Stimulated activated CD4-positive, alpha-beta T cell treated with anti-CD3 and anti-CD28 coated beads, TNF-alpha, amount 100 ng/mL, for 48 hours (primary cell): ENCODE measurements at regions not wholly inside any gene's neighbourhood (a gene's known extent, or its start where the extent isn't known, plus 50 kb on each side); places are given as distances from the start of the nearest gene placed in this dataset.

ENCODE experiments used
- DNase-seq, 3 donors: peaks; one replicate each; pipeline ENCODE4 v3.0.0-alpha.2; 2020; ENCODE audit warnings: low read depth in 3 of 3

DNA sequence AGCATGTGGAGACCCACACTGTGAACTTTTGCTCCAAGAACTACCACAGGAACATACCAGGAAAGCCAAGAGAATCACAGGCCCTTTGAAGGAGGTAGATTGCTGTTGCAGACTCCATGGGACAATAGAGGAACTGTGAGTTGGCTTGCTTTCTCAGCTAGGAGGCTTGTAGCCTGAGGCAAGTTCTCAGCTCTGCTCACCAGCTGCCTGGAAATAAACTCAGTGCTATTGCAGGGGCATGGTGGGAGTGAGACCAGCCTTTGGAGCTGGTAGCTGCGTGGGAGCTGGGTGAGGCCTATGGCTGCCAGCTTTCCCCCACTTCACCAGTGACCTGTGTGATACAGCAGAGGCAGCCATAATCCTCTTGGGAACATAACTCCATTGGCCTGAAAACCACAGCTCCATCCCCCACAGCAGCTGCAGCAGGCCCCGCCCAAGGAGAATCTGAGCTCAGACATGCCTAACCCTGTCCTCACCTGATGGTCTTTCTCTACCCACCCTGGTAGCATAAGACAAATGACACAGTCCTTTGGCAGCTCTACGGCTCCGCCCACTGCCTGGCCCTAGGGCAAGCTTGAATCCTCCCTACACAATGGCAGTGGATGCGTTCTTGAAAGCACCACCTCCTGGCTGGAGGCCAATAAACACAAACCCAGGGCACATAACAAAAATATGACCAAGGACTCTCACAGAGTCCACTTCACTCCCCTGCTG lies 389.5 kb downstream of the KIF4B start:
- DNase-seq, result no peak

DNA sequence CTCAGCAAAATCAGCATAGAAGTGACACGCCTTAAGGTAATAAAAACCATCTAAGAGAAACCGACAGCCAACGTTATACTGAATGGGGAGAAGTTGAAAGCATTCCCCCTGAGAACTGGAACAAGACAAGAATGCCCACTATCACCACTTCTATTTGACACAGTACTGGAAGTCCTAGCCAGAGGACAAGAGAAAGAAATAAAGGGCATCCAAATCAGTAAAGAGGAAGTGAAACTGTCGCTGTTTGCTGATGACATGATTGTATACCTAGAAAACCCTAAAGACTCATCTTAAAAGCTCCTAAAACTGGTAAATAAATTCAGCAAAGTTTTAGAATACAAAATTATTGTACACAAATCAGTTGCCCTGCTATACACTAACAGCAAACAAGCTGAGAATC lies 393.3 kb downstream of the KIF4B start:
- no peak for DNase-seq

DNA sequence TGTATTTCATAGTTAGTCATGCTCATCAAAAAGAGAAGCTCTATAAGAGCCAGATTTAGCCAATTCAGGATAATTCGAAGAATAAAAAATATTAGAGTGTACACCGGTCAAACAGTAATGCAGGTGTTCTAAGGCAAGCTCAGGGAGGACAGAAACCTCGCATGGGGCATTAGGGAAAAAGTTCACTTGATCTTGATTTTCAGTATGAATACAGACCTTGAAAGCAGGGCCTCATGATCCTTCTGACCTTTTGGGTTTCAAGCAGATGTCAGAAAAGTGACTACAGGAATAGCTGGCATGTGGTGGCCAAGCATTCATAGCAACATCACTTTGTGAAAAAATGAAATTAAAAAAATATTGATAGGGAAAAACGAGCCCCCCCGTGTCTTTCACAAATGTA lies 394.9 kb downstream of the KIF4B start:
- no peak for DNase-seq

DNA sequence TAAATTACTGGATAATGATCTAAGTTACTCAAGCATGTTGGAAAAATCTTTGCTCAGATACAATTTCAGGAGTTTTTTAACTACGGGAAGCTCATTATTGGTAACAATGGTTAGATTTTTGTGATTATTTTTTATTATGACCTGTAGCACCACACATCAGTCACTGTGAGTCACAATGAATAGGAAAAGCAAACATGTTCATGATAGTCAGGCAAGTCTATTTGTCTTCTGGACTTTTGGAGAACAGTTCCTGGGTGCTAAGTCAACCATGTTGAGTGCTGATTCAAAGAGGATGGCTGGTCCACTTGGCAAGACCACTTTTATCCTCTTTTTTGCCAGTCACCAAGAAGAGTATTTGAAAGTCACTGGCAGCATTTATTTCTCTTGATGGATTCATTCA lies 403.2 kb downstream of the KIF4B start:
- DNase-seq, result no peak

DNA sequence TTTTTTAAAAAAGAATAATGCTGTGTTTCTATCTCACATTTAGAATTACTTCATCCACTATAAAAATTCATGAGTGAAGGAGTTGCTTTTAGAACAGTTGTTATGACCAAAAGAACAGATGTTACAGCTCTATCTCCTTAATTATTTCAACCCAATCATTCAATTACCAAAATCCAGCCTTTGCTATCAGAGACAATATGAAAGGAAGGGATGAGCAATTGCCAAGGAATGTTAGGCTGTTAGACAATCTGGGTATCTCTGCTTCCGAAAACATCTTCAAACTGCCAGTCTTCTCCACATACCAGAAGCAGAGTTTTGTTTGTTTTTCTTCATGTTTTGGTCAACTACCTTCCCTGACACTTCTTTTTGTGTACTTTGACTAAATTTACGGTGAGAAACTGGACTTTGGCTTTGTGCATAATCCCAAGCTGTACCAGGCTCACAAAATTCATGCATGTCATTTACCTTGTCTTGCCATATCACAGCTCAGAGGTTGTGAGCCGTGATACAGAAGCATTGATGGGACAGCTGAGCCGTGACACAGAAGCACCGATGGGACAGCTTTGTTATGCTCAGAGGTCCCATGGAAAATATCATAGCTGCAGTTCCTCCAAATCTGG lies 405.5 kb downstream of the KIF4B start:
- no peak for DNase-seq

DNA sequence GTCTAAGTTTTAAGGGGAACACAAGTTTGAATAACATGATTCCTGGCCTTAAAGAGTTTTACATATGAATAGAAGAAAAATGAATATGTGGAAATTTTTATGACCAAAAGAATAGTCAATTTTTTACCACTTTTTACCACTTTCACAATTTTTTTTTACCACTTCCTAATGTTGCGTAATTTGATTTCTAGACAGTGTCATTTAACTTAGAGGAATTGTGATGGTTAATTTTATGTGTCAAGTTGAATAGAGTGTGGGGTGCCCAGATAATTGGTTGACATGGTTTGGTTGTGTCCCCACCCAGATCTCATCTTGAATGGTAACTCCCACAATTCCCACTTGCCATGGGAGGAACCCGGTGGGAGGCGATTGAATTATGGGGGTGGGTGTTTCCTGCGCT lies 416.6 kb downstream of the KIF4B start:
- DNase-seq, result no peak

DNA sequence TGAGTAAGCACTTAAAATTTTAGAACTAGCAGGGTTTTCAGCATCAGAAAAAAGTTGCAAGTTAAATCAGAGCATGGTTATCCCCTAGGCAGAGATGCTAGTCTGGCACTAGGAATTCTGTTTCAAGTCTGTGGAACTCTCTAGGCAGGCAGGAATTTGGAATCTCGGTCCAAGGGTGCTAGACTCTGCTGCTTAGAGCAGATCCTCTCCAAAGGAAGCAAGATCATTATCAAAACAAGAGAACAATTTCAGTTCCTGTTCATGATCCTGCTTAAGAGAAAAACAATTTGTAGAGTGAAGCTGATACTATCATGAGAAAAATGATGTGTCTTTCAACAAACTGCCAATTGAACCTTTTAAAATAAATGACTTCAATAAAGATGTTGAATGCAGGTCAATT lies 420.7 kb downstream of the KIF4B start:
- no peak for DNase-seq

DNA sequence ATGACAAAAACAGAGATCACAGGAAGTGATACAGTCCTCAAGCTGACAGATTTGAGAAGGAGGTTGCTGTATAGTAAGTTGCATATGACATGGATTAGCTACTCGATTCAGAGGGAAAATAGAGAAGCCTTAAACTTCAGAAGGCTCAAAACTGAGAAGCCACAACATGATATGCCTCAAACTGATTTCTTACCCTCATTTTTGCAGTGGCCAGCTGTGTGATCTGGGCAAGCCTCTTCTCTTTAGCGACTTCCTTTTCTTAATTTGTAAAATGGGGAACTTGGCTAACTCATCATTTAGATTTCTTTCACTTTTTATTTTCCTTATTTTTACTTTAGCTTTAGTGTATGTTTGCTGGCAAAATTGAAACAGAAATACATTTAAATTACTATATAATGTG lies 421.1 kb downstream of the KIF4B start:
- no peak for DNase-seq

DNA sequence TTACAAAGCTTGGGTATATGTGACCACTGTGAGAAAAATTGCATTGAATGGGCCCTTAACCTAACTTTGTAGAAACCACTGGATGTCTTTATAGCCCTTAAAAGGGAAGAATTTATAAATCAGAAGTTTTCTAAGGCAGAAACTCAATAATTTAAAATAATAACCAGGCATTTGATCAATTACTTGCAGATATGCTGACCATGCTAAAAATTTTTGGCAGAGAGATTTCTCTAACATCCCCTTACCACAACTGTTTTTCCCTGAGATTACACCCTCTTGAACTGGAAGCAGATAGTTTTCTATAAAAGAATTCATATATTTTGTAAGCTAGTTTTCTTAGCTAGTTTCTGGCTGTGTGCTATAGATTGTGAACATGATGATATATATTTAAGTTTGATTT lies 428.3 kb downstream of the KIF4B start:
- no peak for DNase-seq

DNA sequence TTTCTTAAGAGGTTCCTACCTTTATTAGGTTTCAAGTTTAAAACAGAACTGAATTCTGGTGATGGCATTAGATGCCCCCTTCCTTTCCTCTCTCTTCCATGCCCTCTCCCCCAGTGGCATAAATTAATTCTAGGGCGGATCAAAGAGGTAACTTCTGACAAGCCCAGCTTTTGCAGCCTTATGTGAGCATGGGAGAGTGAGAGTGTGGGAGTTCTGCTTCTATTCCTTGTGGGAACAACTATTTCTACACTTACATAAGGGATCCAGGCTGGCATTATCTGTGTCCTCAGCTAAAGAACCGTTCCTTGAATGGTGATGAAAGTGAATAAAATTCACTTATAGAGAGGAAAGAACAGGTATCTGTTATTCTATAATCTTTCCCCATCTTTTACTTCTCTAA lies 437.6 kb downstream of the KIF4B start:
- DNase-seq, result no peak

DNA sequence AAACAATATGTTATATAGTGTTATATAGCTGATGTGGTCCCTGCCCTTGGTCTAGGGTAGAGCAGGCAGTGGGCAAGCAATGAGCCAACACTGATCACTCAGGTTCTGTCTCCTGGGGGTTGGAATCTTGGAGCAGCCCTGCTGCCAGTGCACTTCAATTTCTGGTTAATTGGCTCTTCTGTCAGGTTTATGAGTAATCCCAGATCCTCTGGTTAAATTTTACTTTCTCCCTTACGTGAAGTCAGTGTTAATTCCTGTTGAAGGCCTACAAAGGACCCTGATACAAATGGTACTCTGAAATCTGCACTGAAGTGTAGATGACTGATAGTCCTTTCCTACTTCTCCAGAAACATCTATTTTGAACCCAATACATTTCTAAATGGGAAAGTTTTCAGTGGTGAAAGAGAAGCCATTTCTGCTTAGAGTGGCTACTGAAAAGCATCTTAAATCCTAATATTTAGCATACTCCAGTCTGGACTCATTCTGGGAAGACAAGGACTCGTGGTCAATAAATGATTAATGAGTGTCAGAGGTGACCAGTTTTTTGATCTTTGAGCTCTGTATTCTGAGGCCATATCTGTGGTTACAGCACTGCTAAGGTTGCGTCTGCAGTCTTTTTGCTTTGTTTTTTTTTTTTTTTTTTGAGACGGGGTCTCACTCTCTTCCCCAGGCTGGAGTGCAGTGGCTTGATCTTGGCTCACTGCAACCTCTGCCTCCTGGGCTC lies 442.4 kb downstream of the KIF4B start:
- no peak for DNase-seq

DNA sequence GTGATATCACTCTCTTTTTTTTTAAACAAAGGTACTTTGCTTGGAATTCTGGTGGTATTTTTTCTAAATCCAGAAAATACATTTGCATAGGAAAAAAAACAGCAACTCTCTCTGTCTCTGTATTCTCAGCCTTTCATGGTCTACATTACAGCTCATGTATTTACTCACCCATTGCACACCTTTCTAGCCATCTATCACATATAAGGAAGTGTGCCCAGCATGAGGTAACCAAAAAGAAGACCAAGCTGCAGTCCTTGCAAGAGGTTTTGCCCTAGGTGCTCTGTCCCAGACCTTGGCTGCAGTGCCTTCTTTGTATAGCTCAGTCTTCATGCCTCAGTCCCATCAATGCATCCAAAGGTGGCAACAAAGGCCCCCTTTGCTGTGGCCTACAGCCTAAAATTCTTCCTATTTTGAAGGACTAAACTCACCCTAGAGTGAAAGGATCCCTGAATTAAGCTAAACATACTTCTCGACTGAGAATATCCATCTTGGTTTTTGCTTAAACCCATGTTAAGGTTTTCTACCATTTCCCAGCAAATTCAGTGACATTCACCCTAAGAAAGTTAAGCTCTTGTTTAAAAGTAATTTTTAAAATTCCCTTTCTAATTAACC lies 446.4 kb downstream of the KIF4B start:
- no peak for DNase-seq

DNA sequence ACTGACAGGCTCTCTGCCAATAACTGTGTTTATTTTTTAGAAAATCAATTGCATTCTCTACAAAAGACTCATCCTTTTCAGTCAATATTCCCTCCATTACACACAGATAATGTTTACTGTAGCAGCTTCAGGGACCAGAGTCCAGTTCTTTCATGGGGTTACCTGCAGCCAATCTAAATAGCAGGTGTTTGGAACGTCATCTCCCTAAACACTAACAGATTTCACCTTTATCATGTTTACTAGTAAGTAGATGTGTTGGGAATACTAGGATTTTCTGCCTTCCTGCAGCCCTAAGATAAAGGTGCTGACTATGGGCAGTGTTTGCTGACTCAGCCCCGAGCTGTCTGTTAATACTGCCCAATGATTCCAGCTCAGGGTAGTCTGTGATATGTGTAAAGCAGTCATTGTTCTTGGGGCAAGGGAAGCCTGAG lies 447.0 kb downstream of the KIF4B start:
- no peak for DNase-seq

DNA sequence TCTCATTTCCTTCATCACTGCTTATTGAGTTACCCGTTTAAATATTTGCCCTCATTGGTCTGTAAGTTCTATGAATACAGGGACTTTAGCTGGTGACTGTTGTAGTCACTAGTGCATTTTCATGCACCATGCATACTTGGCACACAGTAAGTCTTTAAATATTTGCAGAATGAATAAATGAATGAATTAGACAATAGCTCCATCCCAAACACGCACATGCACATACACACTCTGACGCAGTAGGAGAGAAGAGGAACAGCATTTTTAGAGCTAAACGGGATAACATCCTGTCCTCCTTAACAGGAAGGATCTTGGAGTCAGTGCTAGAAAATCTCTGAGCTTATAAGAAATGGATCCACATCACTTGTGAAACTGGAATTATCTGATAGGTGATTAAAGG lies 447.7 kb downstream of the KIF4B start:
- DNase-seq, result no peak

DNA sequence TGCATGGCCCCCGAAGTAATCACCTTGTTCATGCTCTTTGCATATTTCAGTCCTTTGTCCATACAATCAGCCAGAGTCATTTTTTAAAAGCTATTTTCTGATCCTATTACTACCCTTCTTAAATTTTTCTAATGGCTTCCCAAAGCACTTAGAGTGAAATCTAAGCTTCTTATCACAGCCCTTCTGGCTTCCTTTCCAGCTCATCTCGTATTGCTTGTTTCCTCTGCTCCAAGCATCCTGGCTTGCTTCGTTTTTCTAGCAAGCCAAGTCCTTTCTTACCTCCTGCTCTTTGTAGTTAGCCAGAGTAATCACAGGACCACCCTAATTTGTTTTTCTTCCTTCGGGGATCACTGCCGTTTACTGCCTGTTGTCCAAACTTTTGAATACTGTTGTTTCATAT lies 453.3 kb downstream of the KIF4B start:
- DNase-seq, result no peak

DNA sequence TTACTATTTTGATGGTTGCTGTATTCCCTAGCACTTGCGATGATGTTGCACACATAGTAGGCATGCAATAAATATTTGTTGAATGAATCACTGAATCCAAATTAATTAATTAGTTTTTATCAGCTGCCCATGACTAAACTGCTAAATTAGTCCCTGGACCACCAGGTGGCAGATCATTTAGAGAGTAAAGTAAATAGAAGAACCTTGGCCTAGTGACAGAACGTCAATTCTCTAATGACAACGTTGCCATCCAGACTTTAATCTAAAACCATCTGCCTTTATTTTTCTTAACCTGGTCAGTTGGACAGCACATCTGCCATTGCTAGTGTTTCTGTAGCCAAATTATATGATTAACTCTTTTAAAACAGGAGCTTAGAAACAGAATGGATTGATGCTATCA lies 457.5 kb downstream of the KIF4B start:
- DNase-seq, result no peak

DNA sequence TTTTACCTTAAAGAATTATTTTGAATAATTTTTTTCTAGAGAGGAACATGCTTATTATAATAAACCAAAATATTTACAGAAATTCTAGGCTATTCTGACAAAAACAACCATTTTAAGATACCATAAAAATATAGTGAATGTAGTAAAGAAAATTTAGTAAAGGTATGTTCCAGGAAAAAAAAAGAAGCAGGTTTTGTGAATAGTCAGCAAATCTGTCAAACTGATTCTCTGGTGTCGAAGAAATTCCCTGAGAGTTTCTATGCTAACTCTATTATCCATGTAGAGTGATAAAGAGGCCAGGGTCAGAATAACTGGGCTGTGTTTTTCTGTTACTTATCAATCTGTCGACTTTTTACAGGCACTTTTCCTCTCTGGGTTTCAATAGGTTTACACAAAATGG lies 459.2 kb downstream of the KIF4B start:
- no peak for DNase-seq

DNA sequence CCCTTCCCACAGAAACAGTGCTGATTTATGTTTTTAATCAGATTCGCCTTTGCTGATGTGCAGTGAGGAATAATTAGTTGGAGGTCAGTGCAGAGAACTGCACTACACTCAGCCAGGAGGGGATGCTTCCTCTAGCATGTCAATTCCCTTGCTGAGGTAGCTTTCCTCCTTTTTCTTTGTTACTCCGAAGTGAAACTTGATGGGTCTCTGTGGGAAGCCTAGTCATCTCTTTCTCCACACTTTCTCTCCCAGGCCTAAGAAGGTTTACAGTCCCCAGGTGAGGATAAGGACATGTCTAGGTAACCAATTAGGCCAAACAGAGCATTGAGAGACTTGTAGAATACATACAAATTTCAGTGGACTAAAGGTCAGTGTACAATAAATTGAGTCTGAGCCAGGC lies 461.8 kb downstream of the KIF4B start:
- DNase-seq, result no peak

DNA sequence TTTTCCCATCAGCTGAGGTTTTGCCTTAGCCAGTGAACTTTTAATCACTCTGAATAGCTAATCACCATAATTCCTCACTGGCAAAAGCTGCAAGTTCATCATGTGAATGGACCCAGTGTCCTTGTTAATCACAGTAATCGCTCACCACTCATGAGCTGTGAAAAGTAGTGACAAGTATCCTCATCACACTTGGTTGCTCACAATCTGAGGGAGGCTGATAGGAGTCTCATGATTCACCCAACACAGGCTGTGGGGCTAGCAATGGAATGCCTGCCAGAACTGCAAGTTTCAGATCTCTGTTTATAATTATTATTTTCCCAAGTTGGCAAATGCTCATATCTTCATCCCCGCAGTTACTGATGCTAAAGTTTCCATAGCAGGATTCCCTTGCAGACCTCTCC lies 467.2 kb downstream of the KIF4B start:
- no peak for DNase-seq

DNA sequence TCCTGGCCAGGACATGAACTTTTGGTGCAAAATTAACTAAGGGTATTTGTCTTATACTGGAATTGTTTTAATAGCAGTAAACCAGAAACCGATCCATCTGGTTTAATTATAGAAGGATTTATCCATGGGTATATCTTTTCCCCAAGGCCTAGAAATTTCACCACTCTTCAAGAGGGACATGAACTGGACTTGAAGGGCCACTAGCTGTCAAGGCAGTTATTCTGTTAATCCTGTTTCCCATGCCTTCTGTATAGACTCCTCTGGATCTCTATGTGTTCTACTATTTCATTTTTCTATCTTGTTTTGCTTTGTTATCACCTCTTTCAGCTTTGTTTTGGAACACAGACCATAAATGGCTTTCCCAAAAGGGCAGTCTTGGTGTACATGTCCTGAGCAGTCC lies 467.6 kb downstream of the KIF4B start:
- DNase-seq, result no peak

DNA sequence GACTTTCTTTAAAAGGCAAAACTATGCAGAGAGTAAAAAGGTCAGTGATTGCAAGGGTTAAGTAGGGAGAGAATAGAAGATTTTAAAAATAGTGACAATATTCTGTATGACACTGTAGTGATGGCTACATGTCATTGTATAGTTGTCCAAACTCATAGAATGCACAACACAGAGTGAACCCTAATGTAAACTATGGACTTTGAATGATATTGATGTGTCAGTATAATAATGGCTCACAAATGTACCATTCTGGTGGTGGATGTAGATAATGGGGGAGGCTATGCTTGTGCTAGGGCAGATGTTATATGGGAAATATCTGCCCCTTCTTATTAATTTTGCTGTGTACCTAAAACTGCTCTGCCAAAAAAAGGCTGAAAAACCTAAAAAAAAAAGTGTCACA lies 468.9 kb downstream of the KIF4B start:
- DNase-seq, result no peak

DNA sequence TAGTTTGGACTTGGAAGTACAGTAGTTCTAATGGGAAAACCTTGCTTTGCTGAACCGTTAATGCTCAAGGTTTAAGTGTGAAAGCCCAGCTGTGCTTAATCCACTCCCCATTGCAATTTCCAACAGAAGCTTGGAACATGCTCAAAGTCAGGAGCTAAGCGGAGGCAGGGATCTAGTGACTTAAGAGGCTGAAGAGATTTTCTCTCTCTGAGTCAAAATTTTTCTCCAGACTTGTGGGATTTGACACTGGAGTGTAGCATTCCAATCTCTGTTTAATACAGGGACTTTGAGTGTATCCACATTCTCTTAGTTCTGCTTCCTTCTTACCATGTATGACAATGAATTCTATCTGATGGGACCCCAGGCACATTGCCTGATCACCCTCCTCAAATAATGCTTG lies 471.8 kb downstream of the KIF4B start:
- DNase-seq, result no peak

DNA sequence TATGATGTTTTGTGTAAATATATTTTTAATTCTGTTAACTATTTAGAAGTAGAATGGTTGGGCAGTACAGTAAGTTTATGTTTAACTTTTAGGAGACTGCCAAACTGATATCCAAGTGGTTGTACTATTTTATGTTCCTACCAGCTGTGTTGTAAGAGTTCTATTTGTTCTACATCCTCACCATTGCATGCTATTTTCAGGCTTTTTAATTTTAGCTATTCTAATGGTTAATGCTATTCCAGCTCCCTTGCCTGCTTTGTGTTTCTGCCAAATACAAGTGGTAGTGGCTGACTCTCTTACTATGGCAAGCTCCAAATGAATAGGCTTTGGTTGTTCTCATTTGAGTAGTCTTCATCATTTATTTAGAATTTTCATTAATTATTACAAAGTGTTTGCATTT lies 476.4 kb downstream of the KIF4B start:
- DNase-seq, result no peak
